Neural crest cell (in vitro differentiated cells): ENCODE measurements at regions not wholly inside any gene's neighbourhood (a gene's known extent, or its start where the extent isn't known, plus 50 kb on each side); places are given as distances from the start of the nearest gene placed in this dataset.
A peak's percentile ranks its signal among the peaks of the same experiment; 100 is the strongest.

Source experiments
- DNase-seq: peaks from one replicate; pipeline ENCODE4 v3.0.0; 2021; ENCODE audit warnings: low read depth, mixed read lengths, low spot score
- H3K27ac Mint-ChIP-seq: one replicate; pipeline ENCODE4 v1.8.0; 2021; ENCODE audit warnings: mild to moderate bottlenecking, mixed read lengths; ENCODE audit not compliant: unreplicated experiment
- H3K27me3 Mint-ChIP-seq: 2 replicates; pipeline ENCODE4 v1.8.0; 2021; ENCODE audit warnings: low read depth, mild to moderate bottlenecking, mixed read lengths
- H3K36me3 Mint-ChIP-seq: 2 replicates; pipeline ENCODE4 v1.8.0; 2021; ENCODE audit warnings: low read depth, mild to moderate bottlenecking, mixed read lengths
- H3K4me1 Mint-ChIP-seq: 2 replicates; pipeline ENCODE4 v1.8.0; 2021; ENCODE audit warnings: mixed read lengths
- H3K4me3 Mint-ChIP-seq: one replicate; pipeline ENCODE4 v1.8.0; 2021; ENCODE audit warnings: mild to moderate bottlenecking, mixed read lengths
- H3K9me3 Mint-ChIP-seq: 2 replicates; pipeline ENCODE4 v1.8.0; 2021; ENCODE audit warnings: mixed read lengths
- CTCF ChIP-seq: fragments of 200-600 bp; sonication (generic); conservative IDR thresholded peaks from 2 replicates; pipeline ENCODE4 v1.5.0; 2021; ENCODE audit warnings: antibody characterized with exemption, mild to moderate bottlenecking

- no peak overlapping the region for H3K4me3 Mint-ChIP-seq
- H3K9me3 Mint-ChIP-seq: peaks cover 4% of the 10 kb centered on the region
- DNase-seq: no peak
- no peaks in the 10 kb centered on the region for H3K27me3 Mint-ChIP-seq
- H3K4me1 Mint-ChIP-seq: no peaks in the 10 kb centered on the region
- no peak overlapping the region for H3K27ac Mint-ChIP-seq
- no peaks in the 10 kb centered on the region for H3K36me3 Mint-ChIP-seq
- TF ChIP-seq CTCF: no peak
These were observed 776.1 kb downstream of the TENT5A start for GRCh38 chr6:80976336-80976735.

GRCh38 chr6:80974579-80974978 lies 777.9 kb downstream of the TENT5A start:
- DNase-seq: no peak

GRCh38 chr6:80969439-80969838 lies 783.0 kb downstream of the TENT5A start:
- no peak for DNase-seq
- Mint-ChIP-seq H3K9me3 (no peaks in the 10 kb centered on the region), H3K27ac (peak overlapping the region; percentile 27), H3K36me3 (no peaks in the 10 kb centered on the region), H3K27me3 (no peaks in the 10 kb centered on the region), H3K4me3 (no peak overlapping the region), H3K4me1 (peaks cover 10% of the 10 kb centered on the region)
- no peak for TF ChIP-seq CTCF

More at GRCh38 chr6:80974579-80974978, 777.9 kb downstream of the TENT5A start:
- no peaks in the 10 kb centered on the region for H3K4me1 Mint-ChIP-seq
- H3K36me3 Mint-ChIP-seq: no peaks in the 10 kb centered on the region
- no peaks in the 10 kb centered on the region for H3K27me3 Mint-ChIP-seq
- TF ChIP-seq CTCF: no peak
- H3K4me3 Mint-ChIP-seq: no peak overlapping the region
- H3K27ac Mint-ChIP-seq: no peak overlapping the region
- H3K9me3 Mint-ChIP-seq: no peaks in the 10 kb centered on the region

- Mint-ChIP-seq H3K4me1 (peaks cover 10% of the 10 kb centered on the region), H3K36me3 (no peaks in the 10 kb centered on the region), H3K27me3 (no peaks in the 10 kb centered on the region), H3K27ac (peak overlapping the region; percentile 85), H3K9me3 (no peaks in the 10 kb centered on the region), H3K4me3 (no peak overlapping the region)
- TF ChIP-seq CTCF: no peak
- DNase-seq: no peak
These were observed 784.9 kb downstream of the TENT5A start for GRCh38 chr6:80967609-80968008.

- Mint-ChIP-seq H3K27me3 (no peaks in the 10 kb centered on the region), H3K4me1 (no peaks in the 10 kb centered on the region), H3K9me3 (no peaks in the 10 kb centered on the region), H3K4me3 (no peak overlapping the region), H3K27ac (no peak overlapping the region), H3K36me3 (no peaks in the 10 kb centered on the region)
- TF ChIP-seq CTCF: no peak
- no peak for DNase-seq
These were observed 790.1 kb downstream of the TENT5A start for GRCh38 chr6:80962382-80962781.

GRCh38 chr6:80961166-80961565 lies 791.3 kb downstream of the TENT5A start:
- no peaks in the 10 kb centered on the region for H3K36me3 Mint-ChIP-seq
- H3K9me3 Mint-ChIP-seq: peaks cover 5% of the 10 kb centered on the region
- H3K4me1 Mint-ChIP-seq: no peaks in the 10 kb centered on the region
- no peak for DNase-seq
- no peak for TF ChIP-seq CTCF
- no peak overlapping the region for H3K4me3 Mint-ChIP-seq
- no peaks in the 10 kb centered on the region for H3K27me3 Mint-ChIP-seq
- no peak overlapping the region for H3K27ac Mint-ChIP-seq
